ENCODE measurements at regions not wholly inside any gene's neighbourhood (a gene's known extent, or its start where the extent isn't known, plus 50 kb on each side); places are given as distances from the start of the nearest gene placed in this dataset.

DNA sequence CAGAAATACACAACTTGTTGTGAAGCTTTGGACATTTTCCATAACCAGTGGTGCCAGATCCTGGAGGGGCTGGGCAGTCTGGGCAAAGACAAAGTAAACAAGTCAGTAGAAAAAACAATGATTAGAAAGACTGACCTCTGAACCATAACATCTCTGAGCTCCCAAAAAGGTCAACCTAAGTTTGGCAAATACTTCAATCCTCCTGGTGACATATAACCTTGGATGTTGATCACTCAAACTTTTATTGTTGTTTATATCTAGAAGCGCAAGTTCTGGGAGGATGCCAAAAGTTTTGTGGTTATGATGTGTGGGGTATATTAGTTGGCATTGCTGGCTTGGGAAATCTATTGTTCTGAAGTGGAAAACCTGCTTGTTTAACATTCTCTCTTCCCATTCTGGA lies 257.7 kb downstream of the DIPK2A start:
- no peak overlapping the region for H3K4me3 Mint-ChIP-seq
- TF ChIP-seq, protein P1, sequence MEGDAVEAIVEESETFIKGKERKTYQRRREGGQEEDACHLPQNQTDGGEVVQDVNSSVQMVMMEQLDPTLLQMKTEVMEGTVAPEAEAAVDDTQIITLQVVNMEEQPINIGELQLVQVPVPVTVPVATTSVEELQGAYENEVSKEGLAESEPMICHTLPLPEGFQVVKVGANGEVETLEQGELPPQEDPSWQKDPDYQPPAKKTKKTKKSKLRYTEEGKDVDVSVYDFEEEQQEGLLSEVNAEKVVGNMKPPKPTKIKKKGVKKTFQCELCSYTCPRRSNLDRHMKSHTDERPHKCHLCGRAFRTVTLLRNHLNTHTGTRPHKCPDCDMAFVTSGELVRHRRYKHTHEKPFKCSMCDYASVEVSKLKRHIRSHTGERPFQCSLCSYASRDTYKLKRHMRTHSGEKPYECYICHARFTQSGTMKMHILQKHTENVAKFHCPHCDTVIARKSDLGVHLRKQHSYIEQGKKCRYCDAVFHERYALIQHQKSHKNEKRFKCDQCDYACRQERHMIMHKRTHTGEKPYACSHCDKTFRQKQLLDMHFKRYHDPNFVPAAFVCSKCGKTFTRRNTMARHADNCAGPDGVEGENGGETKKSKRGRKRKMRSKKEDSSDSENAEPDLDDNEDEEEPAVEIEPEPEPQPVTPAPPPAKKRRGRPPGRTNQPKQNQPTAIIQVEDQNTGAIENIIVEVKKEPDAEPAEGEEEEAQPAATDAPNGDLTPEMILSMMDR (IDR thresholded peaks at IDR 0.05): no peak

GRCh38 chr3:144229953-144230352 lies 258.3 kb downstream of the DIPK2A start:
- Histone ChIP-seq H4K20me1 (ENCODE audit: insufficient read depth, low read length) (no peaks in the 10 kb centered on the region), H3K36me3 (replicated peaks in 1 of 2; ENCODE audit: control insufficient read depth in 1 of 2, insufficient read depth in 2 of 2, low read length in 2 of 2) (no peaks in the 10 kb centered on the region), H2AFZ (ENCODE audit: insufficient read depth, low read depth, low read length, poor library complexity, severe bottlenecking) (no peak overlapping the region), H3K9me3 (replicated peaks in 1 of 2; ENCODE audit: control insufficient read depth in 1 of 2, insufficient read depth in 1 of 2, low read length in 2 of 2) (no peaks in the 10 kb centered on the region), H3K4me1 (ENCODE audit: control insufficient read depth in 1 of 2, insufficient read depth in 2 of 2, low read length in 2 of 2) (no peaks in the 10 kb centered on the region), H3K4me2 (replicated peaks; ENCODE audit: extremely low read depth, low read length, poor library complexity, severe bottlenecking) (no peak overlapping the region), H3K9ac (ENCODE audit: insufficient read depth, low read length, poor library complexity, severe bottlenecking) (no peak overlapping the region), H3K4me3 (replicated peaks in 1 of 3; ENCODE audit: low read depth in 2 of 3, low read length in 3 of 3) (no peak overlapping the region), H3K27me3 (ENCODE audit: control insufficient read depth in 2 of 2, insufficient read depth in 2 of 2, low read length in 2 of 2) (no peaks in the 10 kb centered on the region), H3K79me2 (ENCODE audit: insufficient read depth, low read length) (no peaks in the 10 kb centered on the region), H3K27ac (ENCODE audit: low read depth in 1 of 2, low read length in 2 of 2) (no peak overlapping the region)
- intact Hi-C loops (cut with micrococcal nuclease): no loop called here
- Mint-ChIP-seq H3K36me3 (no peaks in the 10 kb centered on the region), H3K4me1 (no peaks in the 10 kb centered on the region), H3K4me3 (no peak overlapping the region), H3K27ac (no peak overlapping the region), H3K9me3 (peaks cover 0 to 8% (median 2%) of the 10 kb centered on the region in 7 donors), H3K27me3 (ENCODE audit: low read depth in 3 of 3) (no peaks in the 10 kb centered on the region)
- TF ChIP-seq, protein P1 (IDR thresholded peaks at IDR 0.05): no peak
- no peak for DNase-seq

More for the DNA sequence above, 257.7 kb downstream of the DIPK2A start:
- Histone ChIP-seq H3K27ac (ENCODE audit: low read depth in 1 of 2, low read length in 2 of 2) (no peak overlapping the region), H3K4me2 (replicated peaks; ENCODE audit: extremely low read depth, low read length, poor library complexity, severe bottlenecking) (no peak overlapping the region), H3K4me1 (ENCODE audit: control insufficient read depth in 1 of 2, insufficient read depth in 2 of 2, low read length in 2 of 2) (no peaks in the 10 kb centered on the region), H3K27me3 (ENCODE audit: control insufficient read depth in 2 of 2, insufficient read depth in 2 of 2, low read length in 2 of 2) (no peaks in the 10 kb centered on the region), H4K20me1 (ENCODE audit: insufficient read depth, low read length) (no peaks in the 10 kb centered on the region), H3K9ac (ENCODE audit: insufficient read depth, low read length, poor library complexity, severe bottlenecking) (no peak overlapping the region), H3K4me3 (replicated peaks in 1 of 3; ENCODE audit: low read depth in 2 of 3, low read length in 3 of 3) (no peak overlapping the region), H3K79me2 (ENCODE audit: insufficient read depth, low read length) (no peaks in the 10 kb centered on the region), H3K9me3 (replicated peaks in 1 of 2; ENCODE audit: control insufficient read depth in 1 of 2, insufficient read depth in 1 of 2, low read length in 2 of 2) (no peaks in the 10 kb centered on the region), H3K36me3 (replicated peaks in 1 of 2; ENCODE audit: control insufficient read depth in 1 of 2, insufficient read depth in 2 of 2, low read length in 2 of 2) (no peaks in the 10 kb centered on the region), H2AFZ (ENCODE audit: insufficient read depth, low read depth, low read length, poor library complexity, severe bottlenecking) (no peak overlapping the region)
- no peaks in the 10 kb centered on the region for H3K4me1 Mint-ChIP-seq
- peaks cover 0 to 9% (median 2%) of the 10 kb centered on the region in 7 donors for H3K9me3 Mint-ChIP-seq
- DNase-seq: no peak
- H3K27me3 Mint-ChIP-seq (ENCODE audit: low read depth in 3 of 3): no peaks in the 10 kb centered on the region
- no peak overlapping the region for H3K27ac Mint-ChIP-seq
- no peaks in the 10 kb centered on the region for H3K36me3 Mint-ChIP-seq
- intact Hi-C loops (cut with micrococcal nuclease): no loop called here
- no CpG with 5 or more reads among the region's 1 CpG for WGBS (ENCODE audit: insufficient coverage)

Measured in CD14-positive monocyte (primary cell).